H1 (cell line): ENCODE measurements at regions not wholly inside any gene's neighbourhood (a gene's known extent, or its start where the extent isn't known, plus 50 kb on each side); places are given as distances from the start of the nearest gene placed in this dataset.
A peak's percentile ranks its signal among the peaks of the same experiment; 100 is the strongest.

Experiments
- CTCF ChIA-PET: fragments of 300-600 bp; sonication (Branson Sonifier 250); formaldehyde crosslinking; loops from one replicate; lab custom pipeline; 2021; ENCODE audit not compliant: partially characterized antibody; lab: Charles Lee
- POLR2A ChIA-PET: fragments of 300-600 bp; sonication (Branson Sonifier 250); formaldehyde crosslinking; loops from one replicate; lab custom pipeline; 2021; ENCODE audit warnings: inconsistent platforms; ENCODE audit not compliant: partially characterized antibody; lab: Charles Lee
- DNase-seq, 2 experiments: peaks; one replicate each; pipeline versions ENCODE4 v3.0.0 to v3.0.0-alpha.2; 2010 to 2022; ENCODE audit warnings: low spot score in 2 of 2, low read depth in 1 of 2, mixed read lengths in 1 of 2
- FAIRE-seq: peaks from 2 replicates; lab custom pipeline; 2011; peaks lifted over from hg19 to GRCh38; lab: Jason Lieb, UNC
- H2AFZ ChIP-seq: 2 replicates; pipeline ENCODE4 v1.8.1; 2012; ENCODE audit warnings: low read length, inconsistent platforms
- H2AK5ac ChIP-seq: 2 replicates; pipeline ENCODE4 v1.6.1; 2013; ENCODE audit warnings: low read depth, low read length
- H2BK120ac ChIP-seq: replicated peaks from 2 replicates; pipeline ENCODE3; 2013; ENCODE audit warnings: low read depth, low read length, inconsistent platforms
- H2BK12ac ChIP-seq: 2 replicates; pipeline ENCODE4 v1.6.1; 2013; ENCODE audit warnings: low read depth, low read length
- H2BK15ac ChIP-seq: 2 replicates; pipeline ENCODE4 v1.6.1; 2013; ENCODE audit warnings: low read length
- H2BK20ac ChIP-seq: 2 replicates; pipeline ENCODE4 v1.6.1; 2013; ENCODE audit warnings: low read length
- H2BK5ac ChIP-seq: 2 replicates; pipeline ENCODE4 v1.6.1; 2013; ENCODE audit warnings: low read depth, low read length
- H3K14ac ChIP-seq: 2 replicates; pipeline ENCODE4 v1.6.1; 2013; ENCODE audit warnings: inconsistent platforms; ENCODE audit not compliant: insufficient read length
- H3K18ac ChIP-seq: 2 replicates; pipeline ENCODE4 v1.6.1; 2013; ENCODE audit warnings: low read length; ENCODE audit errors: extremely low read depth
- H3K23ac ChIP-seq: 2 replicates; pipeline ENCODE4 v1.6.1; 2013; ENCODE audit warnings: inconsistent platforms; ENCODE audit not compliant: insufficient read length
- H3K23me2 ChIP-seq: 2 replicates; pipeline ENCODE4 v1.6.1; 2013; ENCODE audit warnings: low read depth, low read length
- H3K27ac ChIP-seq: 2 replicates; pipeline ENCODE4 v1.6.1; 2011; ENCODE audit warnings: low read depth, low read length, inconsistent platforms
- H3K27me3 ChIP-seq, 4 experiments: replicated peaks in 1 of 4; 1 replicate in 1 of 4; 2 replicates in 3 of 4; pipeline versions ENCODE4 v1.6.1 to v1.8.1; 2011 to 2013; ENCODE audit warnings: low read length in 3 of 4, mild to moderate bottlenecking in 3 of 4, inconsistent platforms in 2 of 4, mixed read lengths in 2 of 4, moderate library complexity in 1 of 4; ENCODE audit not compliant: control insufficient read depth in 3 of 4, insufficient read depth in 3 of 4; ENCODE audit errors: extremely low read depth in 1 of 4
- H3K36me3 ChIP-seq, 4 experiments: 2 replicates each; pipeline versions ENCODE4 v1.6.1 to v1.8.1; 2011 to 2013; ENCODE audit warnings: mild to moderate bottlenecking in 4 of 4, low read length in 3 of 4, moderate library complexity in 2 of 4, control low read depth in 1 of 4, inconsistent platforms in 1 of 4; ENCODE audit not compliant: insufficient read depth in 4 of 4, control insufficient read depth in 2 of 4
- H3K4ac ChIP-seq: replicated peaks from 2 replicates; pipeline ENCODE3; 2013; ENCODE audit warnings: low read length, low read depth, mixed read lengths, inconsistent platforms; ENCODE audit not compliant: insufficient read length
- H3K4me1 ChIP-seq, 4 experiments: replicated peaks in 1 of 4; 1 replicate in 1 of 4; 2 replicates in 3 of 4; pipeline versions ENCODE4 v1.6.1 to v1.8.1; 2011 to 2013; ENCODE audit warnings: low read length in 3 of 4, inconsistent platforms in 2 of 4, mixed read lengths in 1 of 4; ENCODE audit not compliant: insufficient read depth in 4 of 4, control insufficient read depth in 3 of 4
- H3K4me2 ChIP-seq, 2 experiments: 2 replicates each; pipeline versions ENCODE4 v1.6.1 to v1.8.1; 2011 to 2013; ENCODE audit warnings: low read depth in 2 of 2, low read length in 2 of 2, control low read depth in 1 of 2, inconsistent platforms in 1 of 2, mild to moderate bottlenecking in 1 of 2; ENCODE audit not compliant: insufficient read depth in 1 of 2
- H3K4me3 ChIP-seq, 4 experiments: fragments of 200-600, 300-600 bp in 1 of 4; sonication (generic), shearing (Covaris generic), sonication (Bioruptor Twin) in 1 of 4; 2 replicates each; pipeline versions ENCODE4 v1.5.1 to v1.8.1; 2011 to 2016; ENCODE audit warnings: low read length in 4 of 4, low read depth in 3 of 4, control low read depth in 2 of 4, inconsistent platforms in 2 of 4, mild to moderate bottlenecking in 2 of 4, mixed read lengths in 1 of 4, moderate library complexity in 1 of 4; ENCODE audit not compliant: insufficient read depth in 2 of 4; ENCODE audit errors: extremely low read depth in 1 of 4
- H3K56ac ChIP-seq: replicated peaks from 2 replicates; pipeline ENCODE3; 2013; ENCODE audit warnings: low read depth, mild to moderate bottlenecking, mixed read lengths, low read length, inconsistent platforms; ENCODE audit not compliant: insufficient read length
- H3K79me1 ChIP-seq: 2 replicates; pipeline ENCODE4 v1.6.1; 2013; ENCODE audit warnings: low read depth, low read length, control low read depth
- H3K79me2 ChIP-seq, 2 experiments: 2 replicates each; pipeline versions ENCODE4 v1.6.1 to v1.8.1; 2012 to 2013; ENCODE audit warnings: low read length in 2 of 2, mild to moderate bottlenecking in 2 of 2, inconsistent platforms in 1 of 2; ENCODE audit not compliant: insufficient read depth in 2 of 2, control insufficient read depth in 1 of 2
- H3K9ac ChIP-seq, 4 experiments: replicated peaks in 1 of 4; 1 replicate in 1 of 4; 2 replicates in 3 of 4; pipeline versions ENCODE4 v1.6.1 to v1.8.1; 2011 to 2013; ENCODE audit warnings: low read depth in 3 of 4, low read length in 3 of 4, control low read depth in 2 of 4, mild to moderate bottlenecking in 2 of 4, moderate library complexity in 2 of 4, inconsistent platforms in 1 of 4; ENCODE audit errors: extremely low read depth in 1 of 4
- H3K9me3 ChIP-seq, 2 experiments: 2 replicates each; pipeline versions ENCODE4 v1.6.1 to v1.8.1; 2012 to 2013; ENCODE audit warnings: mild to moderate bottlenecking in 2 of 2, moderate library complexity in 2 of 2, control low read depth in 1 of 2, inconsistent platforms in 1 of 2, low read depth in 1 of 2, low read length in 1 of 2, mixed read lengths in 1 of 2; ENCODE audit not compliant: insufficient read depth in 2 of 2
- H4K20me1 ChIP-seq, 2 experiments: replicated peaks in 1 of 2; 2 replicates each; pipeline versions ENCODE3 to v1.8.1; 2011 to 2013; ENCODE audit warnings: inconsistent platforms in 2 of 2, low read length in 2 of 2, mild to moderate bottlenecking in 1 of 2; ENCODE audit not compliant: insufficient read depth in 2 of 2, control insufficient read depth in 1 of 2
- H4K5ac ChIP-seq: 2 replicates; pipeline ENCODE4 v1.6.1; 2013; ENCODE audit warnings: low read length, low read depth, mixed read lengths, inconsistent platforms; ENCODE audit not compliant: insufficient read length
- H4K8ac ChIP-seq: 2 replicates; pipeline ENCODE4 v1.8.0; 2013; ENCODE audit warnings: mild to moderate bottlenecking, moderate library complexity, low read length, inconsistent platforms; ENCODE audit not compliant: insufficient read depth; ENCODE audit errors: extremely low read depth
- H4K91ac ChIP-seq: replicated peaks from 2 replicates; pipeline ENCODE3; 2013; ENCODE audit warnings: low read length, mixed read lengths, inconsistent platforms; ENCODE audit not compliant: insufficient read length
- CHD1 ChIP-seq: IDR thresholded peaks from 2 replicates; pipeline ENCODE4 v1.6.1; 2012; ENCODE audit warnings: low read depth, low read length, improper control_type of control experiment
- EGR1 ChIP-seq: IDR thresholded peaks from 2 replicates; pipeline ENCODE4 v1.6.1; 2011; ENCODE audit warnings: low read depth, low read length, borderline replicate concordance
- GTF2F1 ChIP-seq: IDR thresholded peaks from 2 replicates; pipeline ENCODE4 v1.6.1; 2012; ENCODE audit warnings: low read depth, low read length, improper control_type of control experiment, borderline replicate concordance
- SIRT6 ChIP-seq: IDR thresholded peaks from one replicate; pipeline ENCODE4 v1.7.1; 2012; ENCODE audit warnings: low read length, inconsistent platforms
- SP2 ChIP-seq: IDR thresholded peaks from 2 replicates; pipeline ENCODE4 v1.6.1; 2012; ENCODE audit warnings: mild to moderate bottlenecking, low read length, inconsistent platforms
- SP4 ChIP-seq: IDR thresholded peaks from 2 replicates; pipeline ENCODE4 v1.6.1; 2012; ENCODE audit warnings: low read length, inconsistent platforms
- TBP ChIP-seq: IDR thresholded peaks from 2 replicates; pipeline ENCODE4 v1.6.1; 2011; ENCODE audit warnings: low read depth, low read length, improper control_type of control experiment
- TEAD4 ChIP-seq: IDR thresholded peaks from 2 replicates; pipeline ENCODE4 v1.6.1; 2012; ENCODE audit warnings: low read depth, low read length, inconsistent platforms, mixed read lengths
- ZNF274 ChIP-seq: IDR thresholded peaks from 2 replicates; pipeline ENCODE4 v1.7.0; 2012; ENCODE audit warnings: low read length, borderline replicate concordance; ENCODE audit errors: extremely low read depth
- WGBS, 2 experiments: shearing (Covaris generic) in 1 of 2; methylation state at CpG; one replicate each; pipeline versions ENCODE4 v1.1.6 to v1.1.7; 2013 to 2015; ENCODE audit warnings: low lambda C conversion rate in 2 of 2, mixed read lengths in 2 of 2, inconsistent platforms in 1 of 2, low coverage in 1 of 2, missing lambda C conversion rate in 1 of 2; ENCODE audit not compliant: insufficient replicate concordance in 2 of 2, insufficient coverage in 1 of 2, insufficient read length in 1 of 2; ENCODE audit errors: extremely low coverage in 1 of 2, missing lambda C conversion rate in 1 of 2; 5-methylcytosine and 5-hydroxymethylcytosine counted together

- H3K4ac ChIP-seq: no peak overlapping the region
- H3K27ac ChIP-seq: no peak overlapping the region
- H2AK5ac ChIP-seq: no peak overlapping the region
- no peak overlapping the region for H3K14ac ChIP-seq
- TF ChIP-seq ZNF274: no peak
- no peak for TF ChIP-seq GTF2F1
- no peak for TF ChIP-seq SP2
- no peak for TF ChIP-seq SIRT6
- no peak for TF ChIP-seq SP4
- TF ChIP-seq TBP: no peak
- TF ChIP-seq CHD1: no peak
- TF ChIP-seq EGR1: no peak
- TF ChIP-seq TEAD4: no peak
- H4K20me1 ChIP-seq: no peaks in the 10 kb centered on the region
- H3K27me3 ChIP-seq: no peaks in the 10 kb centered on the region
- peak overlapping the region in 1 of 4 experiments; percentile 56; a peak in 2 of 7 replicates for H3K9ac ChIP-seq
- H2BK120ac ChIP-seq: no peak overlapping the region
- H3K4me1 ChIP-seq: peaks cover 0 to 6% (median under 1%) of the 10 kb centered on the region in 4 experiments; a peak in 2 of 7 replicates
- H4K5ac ChIP-seq: peak overlapping the region; percentile 37
- peak overlapping the region; percentile 31 to 69 for H3K4me2 ChIP-seq
- no peaks in the 10 kb centered on the region for H3K79me2 ChIP-seq
- 30% methylated on average over 3 of the region's 3 CpGs; no CpG with 5 or more reads in 1 of the 2 experiments for WGBS, 2 experiments
- H2BK20ac ChIP-seq: no peak overlapping the region
- ChIA-PET CTCF (interaction anchor here (0.9 kb wide), 1 partner anchor 212 kb away, joined by 3 read pairs; no protein-coding TSS in a partner anchor), POLR2A (no interaction called here)
- H2BK5ac ChIP-seq: no peak overlapping the region
- H3K23me2 ChIP-seq: no peaks in the 10 kb centered on the region
- FAIRE-seq (peak; percentile 36), DNase-seq (peak in 1 of 2 experiments; percentile 13)
- no peak overlapping the region for H2BK12ac ChIP-seq
- no peaks in the 10 kb centered on the region for H3K79me1 ChIP-seq
- H4K8ac ChIP-seq: no peak overlapping the region
- H3K36me3 ChIP-seq: no peaks in the 10 kb centered on the region
- no peak overlapping the region for H3K18ac ChIP-seq
- H3K23ac ChIP-seq: no peak overlapping the region
- H3K56ac ChIP-seq: no peak overlapping the region
- no peaks in the 10 kb centered on the region; a peak in 1 of 4 replicates for H3K9me3 ChIP-seq
- no peak overlapping the region for H4K91ac ChIP-seq
- peak overlapping the region in 1 of 4 experiments; percentile 20; a peak in 1 of 8 replicates for H3K4me3 ChIP-seq
- peak overlapping the region; percentile 70; the same call in 1 of the 2 replicates for H2AFZ ChIP-seq
- no peak overlapping the region for H2BK15ac ChIP-seq
Observed at GRCh38 chr5:117667105-117667504, 1092.5 kb upstream of the SEMA6A start.
